GM12892 (cell line): ENCODE measurements at regions not wholly inside any gene's neighbourhood (a gene's known extent, or its start where the extent isn't known, plus 50 kb on each side); places are given as distances from the start of the nearest gene placed in this dataset.

ENCODE experiments used
- POLR2A ChIP-seq: IDR thresholded peaks from 2 replicates; pipeline ENCODE4 v1.6.1; 2011; ENCODE audit warnings: low read depth, low read length, control low read depth
- POLR2AphosphoS5 ChIP-seq: IDR thresholded peaks from 2 replicates; pipeline ENCODE4 v1.6.1; 2011; ENCODE audit warnings: low read depth, low read length, control low read depth
- TAF1 ChIP-seq: IDR thresholded peaks from 2 replicates; pipeline ENCODE4 v1.6.1; 2011; ENCODE audit warnings: low read depth, mild to moderate bottlenecking, control low read depth, low read length, borderline replicate concordance

GRCh38 chr10:131678171-131678570, 222.6 kb upstream of the PPP2R2D start:
- no peak for TF ChIP-seq TAF1
- no peak for TF ChIP-seq POLR2A
- no peak for TF ChIP-seq POLR2AphosphoS5
